ENCODE measurements at regions not wholly inside any gene's neighbourhood (a gene's known extent, or its start where the extent isn't known, plus 50 kb on each side); places are given as distances from the start of the nearest gene placed in this dataset.

- TF ChIP-seq FOXO1 (CRISPR knock-in tag; IDR thresholded peaks at IDR 0.05) (peak; percentile 97), NKX3-1 (CRISPR knock-in tag; IDR thresholded peaks at IDR 0.05) (peak; percentile 97), SKI (IDR thresholded peaks at IDR 0.05; ENCODE audit: partially characterized antibody) (peak; percentile 100), CREB1 (IDR thresholded peaks at IDR 0.05) (peak; percentile 73; the same call in 1 of the 2 replicates), CREB1 (CRISPR knock-in tag; IDR thresholded peaks at IDR 0.05) (peak; percentile 90), REL (CRISPR knock-in tag; conservative IDR thresholded peaks at IDR 0.05) (no peak), STAT5B (CRISPR knock-in tag; IDR thresholded peaks at IDR 0.05) (no peak; the same call in 1 of the 2 replicates), XRCC5 (optimal IDR thresholded peaks at IDR 0.05; ENCODE audit: low read length) (no peak), ZNF382 (CRISPR knock-in tag; IDR thresholded peaks at IDR 0.05; ENCODE audit: borderline replicate concordance) (no peak), ZNF703 (CRISPR knock-in tag; IDR thresholded peaks at IDR 0.05; ENCODE audit: borderline replicate concordance) (peak; percentile 100), MLXIP (CRISPR knock-in tag; IDR thresholded peaks at IDR 0.05; ENCODE audit: borderline replicate concordance) (0 out of 2 replicates have a peak, but pooled peaks have one; percentile 20)
- TF ChIP-seq, protein P1, sequence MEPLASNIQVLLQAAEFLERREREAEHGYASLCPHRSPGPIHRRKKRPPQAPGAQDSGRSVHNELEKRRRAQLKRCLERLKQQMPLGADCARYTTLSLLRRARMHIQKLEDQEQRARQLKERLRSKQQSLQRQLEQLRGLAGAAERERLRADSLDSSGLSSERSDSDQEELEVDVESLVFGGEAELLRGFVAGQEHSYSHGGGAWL (CRISPR knock-in tag; IDR thresholded peaks at IDR 0.05) = peak; percentile 71; the same call in 1 of the 2 replicates
- TF ChIP-seq, protein P2, sequence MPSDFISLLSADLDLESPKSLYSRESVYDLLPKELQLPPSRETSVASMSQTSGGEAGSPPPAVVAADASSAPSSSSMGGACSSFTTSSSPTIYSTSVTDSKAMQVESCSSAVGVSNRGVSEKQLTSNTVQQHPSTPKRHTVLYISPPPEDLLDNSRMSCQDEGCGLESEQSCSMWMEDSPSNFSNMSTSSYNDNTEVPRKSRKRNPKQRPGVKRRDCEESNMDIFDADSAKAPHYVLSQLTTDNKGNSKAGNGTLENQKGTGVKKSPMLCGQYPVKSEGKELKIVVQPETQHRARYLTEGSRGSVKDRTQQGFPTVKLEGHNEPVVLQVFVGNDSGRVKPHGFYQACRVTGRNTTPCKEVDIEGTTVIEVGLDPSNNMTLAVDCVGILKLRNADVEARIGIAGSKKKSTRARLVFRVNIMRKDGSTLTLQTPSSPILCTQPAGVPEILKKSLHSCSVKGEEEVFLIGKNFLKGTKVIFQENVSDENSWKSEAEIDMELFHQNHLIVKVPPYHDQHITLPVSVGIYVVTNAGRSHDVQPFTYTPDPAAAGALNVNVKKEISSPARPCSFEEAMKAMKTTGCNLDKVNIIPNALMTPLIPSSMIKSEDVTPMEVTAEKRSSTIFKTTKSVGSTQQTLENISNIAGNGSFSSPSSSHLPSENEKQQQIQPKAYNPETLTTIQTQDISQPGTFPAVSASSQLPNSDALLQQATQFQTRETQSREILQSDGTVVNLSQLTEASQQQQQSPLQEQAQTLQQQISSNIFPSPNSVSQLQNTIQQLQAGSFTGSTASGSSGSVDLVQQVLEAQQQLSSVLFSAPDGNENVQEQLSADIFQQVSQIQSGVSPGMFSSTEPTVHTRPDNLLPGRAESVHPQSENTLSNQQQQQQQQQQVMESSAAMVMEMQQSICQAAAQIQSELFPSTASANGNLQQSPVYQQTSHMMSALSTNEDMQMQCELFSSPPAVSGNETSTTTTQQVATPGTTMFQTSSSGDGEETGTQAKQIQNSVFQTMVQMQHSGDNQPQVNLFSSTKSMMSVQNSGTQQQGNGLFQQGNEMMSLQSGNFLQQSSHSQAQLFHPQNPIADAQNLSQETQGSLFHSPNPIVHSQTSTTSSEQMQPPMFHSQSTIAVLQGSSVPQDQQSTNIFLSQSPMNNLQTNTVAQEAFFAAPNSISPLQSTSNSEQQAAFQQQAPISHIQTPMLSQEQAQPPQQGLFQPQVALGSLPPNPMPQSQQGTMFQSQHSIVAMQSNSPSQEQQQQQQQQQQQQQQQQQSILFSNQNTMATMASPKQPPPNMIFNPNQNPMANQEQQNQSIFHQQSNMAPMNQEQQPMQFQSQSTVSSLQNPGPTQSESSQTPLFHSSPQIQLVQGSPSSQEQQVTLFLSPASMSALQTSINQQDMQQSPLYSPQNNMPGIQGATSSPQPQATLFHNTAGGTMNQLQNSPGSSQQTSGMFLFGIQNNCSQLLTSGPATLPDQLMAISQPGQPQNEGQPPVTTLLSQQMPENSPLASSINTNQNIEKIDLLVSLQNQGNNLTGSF (CRISPR knock-in tag; IDR thresholded peaks at IDR 0.05) = peak; percentile 51; the same call in 1 of the 2 replicates
- TF ChIP-seq, protein P3, sequence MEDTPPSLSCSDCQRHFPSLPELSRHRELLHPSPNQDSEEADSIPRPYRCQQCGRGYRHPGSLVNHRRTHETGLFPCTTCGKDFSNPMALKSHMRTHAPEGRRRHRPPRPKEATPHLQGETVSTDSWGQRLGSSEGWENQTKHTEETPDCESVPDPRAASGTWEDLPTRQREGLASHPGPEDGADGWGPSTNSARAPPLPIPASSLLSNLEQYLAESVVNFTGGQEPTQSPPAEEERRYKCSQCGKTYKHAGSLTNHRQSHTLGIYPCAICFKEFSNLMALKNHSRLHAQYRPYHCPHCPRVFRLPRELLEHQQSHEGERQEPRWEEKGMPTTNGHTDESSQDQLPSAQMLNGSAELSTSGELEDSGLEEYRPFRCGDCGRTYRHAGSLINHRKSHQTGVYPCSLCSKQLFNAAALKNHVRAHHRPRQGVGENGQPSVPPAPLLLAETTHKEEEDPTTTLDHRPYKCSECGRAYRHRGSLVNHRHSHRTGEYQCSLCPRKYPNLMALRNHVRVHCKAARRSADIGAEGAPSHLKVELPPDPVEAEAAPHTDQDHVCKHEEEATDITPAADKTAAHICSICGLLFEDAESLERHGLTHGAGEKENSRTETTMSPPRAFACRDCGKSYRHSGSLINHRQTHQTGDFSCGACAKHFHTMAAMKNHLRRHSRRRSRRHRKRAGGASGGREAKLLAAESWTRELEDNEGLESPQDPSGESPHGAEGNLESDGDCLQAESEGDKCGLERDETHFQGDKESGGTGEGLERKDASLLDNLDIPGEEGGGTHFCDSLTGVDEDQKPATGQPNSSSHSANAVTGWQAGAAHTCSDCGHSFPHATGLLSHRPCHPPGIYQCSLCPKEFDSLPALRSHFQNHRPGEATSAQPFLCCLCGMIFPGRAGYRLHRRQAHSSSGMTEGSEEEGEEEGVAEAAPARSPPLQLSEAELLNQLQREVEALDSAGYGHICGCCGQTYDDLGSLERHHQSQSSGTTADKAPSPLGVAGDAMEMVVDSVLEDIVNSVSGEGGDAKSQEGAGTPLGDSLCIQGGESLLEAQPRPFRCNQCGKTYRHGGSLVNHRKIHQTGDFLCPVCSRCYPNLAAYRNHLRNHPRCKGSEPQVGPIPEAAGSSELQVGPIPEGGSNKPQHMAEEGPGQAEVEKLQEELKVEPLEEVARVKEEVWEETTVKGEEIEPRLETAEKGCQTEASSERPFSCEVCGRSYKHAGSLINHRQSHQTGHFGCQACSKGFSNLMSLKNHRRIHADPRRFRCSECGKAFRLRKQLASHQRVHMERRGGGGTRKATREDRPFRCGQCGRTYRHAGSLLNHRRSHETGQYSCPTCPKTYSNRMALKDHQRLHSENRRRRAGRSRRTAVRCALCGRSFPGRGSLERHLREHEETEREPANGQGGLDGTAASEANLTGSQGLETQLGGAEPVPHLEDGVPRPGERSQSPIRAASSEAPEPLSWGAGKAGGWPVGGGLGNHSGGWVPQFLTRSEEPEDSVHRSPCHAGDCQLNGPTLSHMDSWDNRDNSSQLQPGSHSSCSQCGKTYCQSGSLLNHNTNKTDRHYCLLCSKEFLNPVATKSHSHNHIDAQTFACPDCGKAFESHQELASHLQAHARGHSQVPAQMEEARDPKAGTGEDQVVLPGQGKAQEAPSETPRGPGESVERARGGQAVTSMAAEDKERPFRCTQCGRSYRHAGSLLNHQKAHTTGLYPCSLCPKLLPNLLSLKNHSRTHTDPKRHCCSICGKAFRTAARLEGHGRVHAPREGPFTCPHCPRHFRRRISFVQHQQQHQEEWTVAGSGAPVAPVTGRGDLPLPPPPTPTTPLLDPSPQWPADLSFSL (CRISPR knock-in tag; IDR thresholded peaks at IDR 0.05) = no peak
Measured at GRCh38 chr16:85307552-85308364, 195.5 kb upstream of the CIBAR2 start (continued).
